ENCODE measurements at regions not wholly inside any gene's neighbourhood (a gene's known extent, or its start where the extent isn't known, plus 50 kb on each side); places are given as distances from the start of the nearest gene placed in this dataset.
"Not testable (repeated sequence)": the region's sequence is repeated elsewhere in the genome, so short reads cannot be mapped to it uniquely, and the experiment has no call there.

DNA sequence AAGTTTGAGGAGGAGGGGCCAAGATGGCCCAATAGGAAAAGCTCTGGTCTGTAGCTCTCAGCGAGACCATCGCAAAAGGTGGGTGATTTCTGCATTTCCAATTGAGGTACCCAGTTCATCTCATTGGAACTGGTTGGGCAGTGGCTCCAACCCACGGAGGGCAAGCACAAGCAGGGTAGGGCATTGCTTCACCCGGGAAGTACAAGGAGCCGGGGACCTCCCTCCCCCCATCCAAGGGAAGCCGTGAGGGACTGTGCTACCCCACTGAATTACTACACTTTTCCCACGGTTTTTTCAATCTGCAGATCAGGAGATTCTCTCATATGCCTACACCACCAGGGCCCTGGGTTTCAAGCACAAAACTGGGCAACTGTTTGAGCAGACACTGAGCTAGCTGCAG is 58.0 kb upstream of the EFCAB3 start:
- no peak for DNase-seq

DNA sequence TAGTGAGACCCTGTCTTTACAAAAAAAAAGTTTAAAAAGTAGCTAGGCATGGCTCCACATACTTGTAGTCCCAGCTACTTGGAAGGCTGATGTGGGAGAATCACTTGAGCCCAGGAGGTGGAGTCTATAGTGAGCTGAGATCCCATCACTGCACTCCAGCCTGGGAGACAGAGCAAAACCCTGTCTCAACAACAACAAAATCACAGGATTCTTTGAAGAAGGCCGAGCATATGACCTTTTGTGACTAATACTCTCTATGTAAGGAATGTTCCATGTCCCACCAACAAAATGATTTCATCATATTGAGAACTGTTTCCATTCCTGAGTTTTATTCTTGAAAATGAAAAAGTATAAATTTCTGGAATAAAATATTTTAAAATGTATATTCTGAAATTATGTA is 58.9 kb upstream of the EFCAB3 start:
- no peak for DNase-seq

DNA sequence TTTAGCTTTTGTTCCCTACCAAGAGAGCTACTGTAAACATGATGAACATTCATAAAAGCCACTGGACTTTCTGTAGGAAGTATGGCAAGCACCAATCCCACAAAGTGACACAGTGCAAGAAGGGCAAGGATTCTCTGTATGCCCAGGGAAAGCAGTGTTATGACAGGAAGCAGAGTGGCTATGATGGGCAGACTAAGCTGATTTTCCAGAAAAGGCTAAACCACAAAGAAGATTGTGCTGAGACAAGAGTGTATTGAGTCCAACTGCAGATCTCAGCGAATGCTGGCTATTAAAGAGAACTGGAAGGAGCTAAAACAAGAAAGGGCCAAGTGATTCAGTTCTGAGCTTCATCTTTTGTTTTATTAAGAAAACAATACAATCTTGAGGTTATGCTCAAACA is 60.5 kb upstream of the EFCAB3 start:
- DNase-seq = no peak

DNA sequence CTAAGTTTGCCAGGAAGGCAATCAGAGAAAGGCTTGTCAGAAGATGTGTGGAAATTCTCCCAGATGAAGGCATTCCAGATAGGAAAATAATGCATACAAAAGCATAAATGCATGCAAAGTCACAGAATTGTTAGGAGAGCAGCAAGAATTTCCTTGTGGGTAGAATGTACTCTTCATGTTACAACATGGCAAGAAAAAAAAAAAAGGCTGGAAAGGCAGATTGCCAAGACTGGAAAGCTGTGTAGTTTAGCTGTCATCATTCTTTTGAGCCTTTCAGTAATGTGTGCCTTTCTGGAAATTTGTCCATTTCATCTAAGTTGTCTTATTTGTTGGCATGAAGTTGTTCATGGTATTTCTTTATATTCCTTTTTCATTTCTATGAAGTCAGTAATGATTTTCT is 71.0 kb upstream of the EFCAB3 start:
- DNase-seq = no peak

DNA sequence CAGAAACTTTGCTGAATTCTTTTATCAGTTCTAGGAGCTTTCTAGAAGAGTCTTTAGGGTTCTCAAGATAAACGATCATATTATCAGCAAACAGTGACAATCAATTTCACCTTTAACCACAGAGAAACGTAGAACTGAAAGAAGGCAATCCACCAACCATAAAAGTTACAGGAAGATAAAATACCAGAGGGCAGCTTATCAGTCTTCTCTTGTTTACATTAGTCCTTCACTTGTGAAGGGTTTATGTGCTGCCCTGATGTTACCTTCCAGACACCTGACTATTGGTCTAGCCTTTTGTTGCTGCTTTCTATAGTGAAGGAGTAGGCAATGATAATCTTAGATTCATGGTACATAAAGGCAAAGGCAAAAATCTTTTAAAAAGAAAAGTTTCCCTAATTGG is 73.2 kb upstream of the EFCAB3 start:
- DNase-seq = no peak

DNA sequence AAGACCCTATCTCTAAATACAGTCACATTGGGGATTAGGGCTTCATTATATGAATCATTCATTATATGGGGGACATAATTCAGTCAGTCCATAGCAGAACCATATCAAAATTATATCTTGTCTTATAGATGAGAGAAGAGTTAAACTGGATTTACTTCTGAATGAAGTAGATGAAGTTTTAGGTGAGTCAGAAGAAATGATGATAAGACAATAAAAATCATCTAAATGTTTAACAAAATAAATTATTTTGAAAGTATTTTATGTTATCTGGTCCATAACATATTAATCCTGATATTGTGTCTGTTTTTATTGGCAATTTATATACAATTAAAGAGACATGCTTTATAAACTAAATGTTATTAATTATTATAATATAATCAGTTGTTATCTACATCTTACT is 76.9 kb upstream of the EFCAB3 start:
- DNase-seq = no peak

DNA sequence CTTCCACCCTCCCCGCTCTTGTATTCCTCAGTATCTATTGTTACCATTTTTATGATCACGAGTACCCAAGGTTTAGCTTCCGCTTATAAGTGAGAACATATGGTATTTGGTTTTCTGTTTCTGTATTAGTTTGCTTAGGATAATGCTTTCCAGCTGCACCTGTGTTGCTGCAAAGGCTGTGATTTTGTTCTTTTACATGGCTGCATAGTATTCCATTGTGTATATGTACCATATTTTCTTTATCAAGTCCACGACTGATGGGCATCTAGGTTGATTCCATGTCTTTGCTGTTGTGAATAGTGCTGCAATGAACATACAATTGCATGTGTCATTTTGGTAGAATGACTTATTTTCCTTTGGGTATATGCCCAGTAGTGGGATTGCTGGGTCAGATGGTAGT is 79.7 kb upstream of the EFCAB3 start:
- DNase-seq = no peak

DNA sequence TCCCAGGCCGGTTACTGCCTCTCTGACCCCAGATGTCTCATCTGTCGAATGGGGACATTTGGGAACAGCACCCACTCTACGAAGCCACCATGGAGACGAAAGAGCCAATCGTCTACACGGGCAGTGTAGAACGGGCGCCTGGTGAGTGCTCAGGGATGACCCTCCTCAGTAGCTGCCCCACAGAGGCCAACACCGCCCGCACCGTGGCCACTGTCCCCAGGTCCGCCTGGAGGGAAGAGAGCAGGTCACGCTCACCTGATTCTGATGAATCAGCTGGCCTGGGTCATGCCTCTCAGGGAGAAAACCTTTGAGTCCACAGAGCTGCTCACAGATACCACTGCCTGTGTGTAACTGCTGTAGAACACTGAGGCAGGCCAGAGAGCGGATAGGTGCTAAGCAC is 105.1 kb upstream of the EFCAB3 start:
- DNase-seq = not testable (repeated sequence)

DNA sequence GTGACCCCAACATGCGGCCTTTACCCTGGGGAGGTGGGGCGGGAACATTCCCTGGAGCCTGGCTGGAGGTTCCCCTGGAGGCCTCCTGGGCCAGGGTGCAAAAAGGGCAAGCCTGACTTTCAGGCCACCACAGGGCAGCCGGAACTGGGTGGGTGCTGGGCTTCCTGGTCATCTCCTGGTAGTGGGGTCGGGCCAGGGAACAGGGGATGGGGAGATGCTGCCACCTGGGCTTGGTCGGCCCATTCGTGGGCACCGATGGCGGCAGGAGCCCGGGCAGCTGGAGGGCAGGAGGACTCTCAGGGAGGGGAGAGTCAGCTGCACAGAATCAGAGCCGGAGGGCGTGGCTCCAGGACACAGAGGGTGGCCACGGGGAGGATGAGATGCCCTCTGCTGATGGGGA is 112.0 kb upstream of the EFCAB3 start:
- not testable (repeated sequence) for DNase-seq

DNA sequence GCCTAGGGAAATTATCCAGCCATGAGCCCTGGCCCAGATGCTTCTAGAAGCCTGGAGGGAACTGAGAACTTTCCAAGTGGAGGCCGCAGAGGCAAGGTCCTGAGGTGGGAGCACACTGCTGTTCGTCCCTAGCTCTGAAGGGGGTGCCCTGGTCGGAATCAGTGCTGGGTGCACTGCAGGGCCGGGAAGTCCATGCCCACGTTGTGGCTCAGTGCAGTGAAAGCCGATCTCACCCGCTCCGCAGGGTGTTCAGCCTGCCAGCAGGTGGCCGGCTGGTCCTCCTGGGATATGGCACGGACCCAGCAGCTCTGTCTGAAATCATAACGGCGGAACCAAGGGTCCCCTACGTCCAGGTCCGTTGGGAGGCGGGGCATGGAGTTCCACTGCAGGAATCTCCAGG is 115.4 kb upstream of the EFCAB3 start:
- DNase-seq = not testable (repeated sequence)

DNA sequence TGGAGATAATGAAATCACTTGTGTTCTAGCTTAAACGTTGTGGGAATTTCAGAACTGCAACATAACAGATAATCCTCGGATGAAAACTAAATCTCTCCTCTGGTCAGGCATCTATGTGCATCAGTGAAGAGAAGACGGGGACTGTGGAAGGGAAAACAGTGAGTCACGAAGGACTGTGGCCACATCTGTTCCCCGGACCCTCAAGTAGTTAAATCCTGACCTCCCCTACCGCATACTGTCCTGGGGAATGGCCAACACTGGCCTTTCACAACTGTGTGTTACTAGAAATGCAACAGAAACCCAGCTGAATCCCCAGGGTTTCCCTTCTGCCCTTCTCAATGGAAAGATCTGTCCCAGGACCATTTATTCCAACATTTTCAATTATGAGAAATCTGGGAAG is 124.6 kb upstream of the EFCAB3 start:
- not testable (repeated sequence) for DNase-seq

DNA sequence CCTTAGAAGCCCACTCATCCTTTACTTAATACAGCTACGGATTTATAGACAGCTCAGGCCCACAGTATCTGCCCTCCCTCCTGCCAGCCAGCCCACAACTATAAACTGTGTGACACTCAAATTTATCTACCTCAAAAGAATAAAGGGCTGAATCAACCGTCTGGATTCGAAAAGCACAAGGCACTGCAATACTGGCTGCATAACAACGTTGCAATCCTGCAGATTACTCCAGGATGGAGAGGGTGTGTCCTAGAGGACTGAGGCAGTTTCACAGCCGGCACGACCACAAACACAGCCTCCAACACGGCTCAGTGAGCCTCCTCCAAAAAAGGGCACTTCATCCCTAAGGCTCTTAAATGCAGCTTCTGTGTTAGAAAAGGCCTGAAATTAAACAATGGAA is 138.3 kb upstream of the EFCAB3 start:
- DNase-seq = not testable (repeated sequence)

DNA sequence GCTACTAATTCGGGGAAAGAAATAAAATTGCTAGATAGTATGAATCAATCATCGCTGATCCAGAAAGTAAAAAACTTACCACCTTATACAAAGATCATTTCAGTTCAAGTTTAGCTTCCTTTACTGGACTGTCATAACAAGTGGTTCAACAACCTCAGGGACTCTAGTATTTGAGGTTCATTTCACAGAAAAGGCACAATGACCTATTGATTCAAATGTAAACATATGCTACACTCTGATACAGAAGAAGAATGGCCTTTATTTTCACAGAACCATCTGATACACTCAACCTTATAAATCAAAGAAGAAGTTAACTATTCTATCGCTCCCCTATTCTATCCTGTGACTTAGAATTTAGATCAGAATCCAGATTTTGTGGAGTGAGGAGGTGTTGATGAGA is 140.8 kb upstream of the EFCAB3 start:
- not testable (repeated sequence) for DNase-seq

DNA sequence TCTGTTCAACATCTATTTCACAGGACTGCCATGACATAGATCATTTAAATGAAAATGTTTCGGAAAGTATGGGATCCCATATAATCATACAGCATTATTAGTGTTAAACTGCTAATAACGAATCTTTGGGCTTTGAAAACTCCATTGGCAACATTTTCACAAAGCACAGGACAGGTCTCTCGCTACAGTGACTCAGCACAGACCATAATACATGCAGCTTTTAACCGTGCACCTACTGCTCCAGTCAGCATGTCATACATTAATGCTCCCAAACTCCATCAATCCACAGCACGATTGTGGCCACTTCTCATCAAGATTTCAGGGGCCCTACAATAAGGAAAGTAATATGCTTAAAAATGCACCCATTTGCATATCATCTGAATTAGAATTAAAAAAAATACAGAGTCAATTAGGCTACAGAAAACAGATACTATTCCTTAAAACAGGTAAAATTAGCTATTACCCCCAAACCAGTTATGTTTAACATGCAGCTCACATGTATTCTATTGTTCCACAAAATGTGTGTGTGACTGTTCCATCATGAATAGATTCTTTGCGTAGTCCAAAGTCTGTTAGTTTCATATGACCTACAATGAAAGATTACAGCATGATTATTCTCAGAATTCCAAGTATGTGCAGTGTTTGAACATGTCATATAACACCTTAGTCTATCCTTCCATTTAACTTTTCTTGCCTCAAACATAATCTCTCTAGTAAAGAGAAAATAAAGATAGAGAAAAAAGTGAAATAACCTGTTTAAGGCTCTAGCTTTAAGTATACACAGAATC is 141.6 kb upstream of the EFCAB3 start:
- DNase-seq = not testable (repeated sequence)

DNA sequence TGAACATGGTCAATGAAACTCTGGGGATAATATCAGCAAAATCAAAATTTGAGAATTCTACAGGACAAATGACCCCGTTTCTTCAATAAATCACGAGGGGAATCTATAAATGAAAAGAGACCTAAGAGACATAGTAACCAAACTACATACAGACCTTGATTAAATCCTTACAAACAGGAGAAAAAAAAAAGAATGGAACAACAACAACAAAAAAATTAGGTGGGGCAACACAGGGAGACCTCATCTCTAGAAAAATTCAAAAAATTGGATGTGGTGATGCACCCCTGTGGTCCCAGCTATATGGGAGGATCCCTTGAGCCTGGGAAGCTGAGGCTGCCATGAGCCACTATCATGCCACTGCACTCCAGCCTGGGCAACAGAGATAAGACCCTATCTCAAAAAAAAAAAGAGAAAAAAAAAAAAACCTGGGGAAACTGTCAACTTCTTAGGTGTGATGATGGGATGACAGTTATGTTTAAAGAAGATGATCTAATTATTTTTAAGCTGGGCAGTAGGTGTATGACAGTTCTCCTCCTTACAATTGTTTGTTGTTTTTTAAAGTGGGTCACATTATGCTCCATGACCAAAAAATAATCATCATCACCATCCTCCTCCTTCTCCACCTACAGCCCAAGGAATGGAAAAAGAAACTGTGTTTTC is 146.4 kb upstream of the EFCAB3 start:
- DNase-seq = not testable (repeated sequence)

DNA sequence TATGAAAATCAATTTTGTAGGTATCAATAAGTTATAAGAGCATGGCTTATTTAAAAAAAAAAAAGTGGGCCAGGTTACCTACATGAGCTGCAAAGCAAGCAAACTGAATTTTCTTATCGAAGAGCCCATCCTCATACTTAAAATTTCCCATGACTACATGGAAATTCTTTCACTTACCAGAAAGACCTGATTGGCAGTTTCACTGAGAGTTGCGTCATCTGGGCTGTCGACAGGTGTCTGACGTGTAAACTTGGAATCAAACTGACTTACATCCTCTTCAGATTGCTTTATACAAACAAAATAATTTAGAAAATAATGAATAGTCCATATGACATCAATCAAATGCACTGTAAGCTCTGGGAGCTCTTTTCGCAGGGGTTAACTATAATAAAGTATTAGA is 149.1 kb upstream of the EFCAB3 start:
- DNase-seq = not testable (repeated sequence)

DNA sequence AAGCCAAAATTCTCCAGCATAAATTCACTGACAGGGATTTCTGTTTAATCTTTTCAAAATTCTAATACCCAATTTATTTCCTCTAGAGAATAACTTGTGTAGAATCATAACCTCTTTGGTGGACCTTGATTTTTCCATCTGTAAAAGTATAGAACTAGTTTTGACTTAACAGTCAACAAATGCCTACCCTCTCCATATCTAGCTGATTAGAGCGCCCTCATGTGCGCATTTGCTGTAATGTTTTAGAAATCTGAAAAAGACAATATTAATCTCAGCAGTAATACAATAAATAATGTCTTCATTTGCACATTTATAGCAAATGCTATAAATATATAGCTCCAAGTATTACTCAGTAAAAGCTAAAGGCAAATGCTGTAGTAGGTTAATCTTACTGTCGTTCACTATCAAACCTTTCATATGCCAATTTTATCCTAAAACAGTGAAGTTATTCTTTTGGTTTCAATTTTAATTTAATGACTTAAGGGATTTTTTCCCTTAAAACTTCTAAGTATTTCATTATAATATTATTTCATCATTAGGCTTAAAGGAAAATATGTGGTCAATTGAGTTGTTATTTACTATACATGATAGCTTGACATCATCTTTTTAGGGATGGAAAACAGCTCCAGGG is 153.6 kb upstream of the EFCAB3 start:
- DNase-seq = not testable (repeated sequence)

DNA sequence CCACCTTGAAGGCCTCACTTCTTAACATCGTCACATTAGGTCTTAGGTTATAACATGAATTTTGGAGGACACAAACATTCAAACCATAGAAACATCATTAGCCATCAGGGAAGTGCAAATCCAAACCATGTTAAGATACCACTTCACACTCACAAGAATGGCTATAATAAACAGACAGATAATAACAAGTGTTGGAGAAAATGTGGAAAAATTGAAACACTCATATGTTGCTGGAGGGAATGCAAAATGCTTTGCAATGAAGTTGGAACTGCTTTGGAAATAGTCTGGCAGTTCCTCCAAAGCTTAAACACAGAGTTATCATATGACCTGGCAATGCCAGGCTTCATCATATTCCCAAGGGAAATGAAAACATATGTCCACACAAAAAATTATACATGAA is 156.8 kb upstream of the EFCAB3 start:
- DNase-seq = not testable (repeated sequence)

DNA sequence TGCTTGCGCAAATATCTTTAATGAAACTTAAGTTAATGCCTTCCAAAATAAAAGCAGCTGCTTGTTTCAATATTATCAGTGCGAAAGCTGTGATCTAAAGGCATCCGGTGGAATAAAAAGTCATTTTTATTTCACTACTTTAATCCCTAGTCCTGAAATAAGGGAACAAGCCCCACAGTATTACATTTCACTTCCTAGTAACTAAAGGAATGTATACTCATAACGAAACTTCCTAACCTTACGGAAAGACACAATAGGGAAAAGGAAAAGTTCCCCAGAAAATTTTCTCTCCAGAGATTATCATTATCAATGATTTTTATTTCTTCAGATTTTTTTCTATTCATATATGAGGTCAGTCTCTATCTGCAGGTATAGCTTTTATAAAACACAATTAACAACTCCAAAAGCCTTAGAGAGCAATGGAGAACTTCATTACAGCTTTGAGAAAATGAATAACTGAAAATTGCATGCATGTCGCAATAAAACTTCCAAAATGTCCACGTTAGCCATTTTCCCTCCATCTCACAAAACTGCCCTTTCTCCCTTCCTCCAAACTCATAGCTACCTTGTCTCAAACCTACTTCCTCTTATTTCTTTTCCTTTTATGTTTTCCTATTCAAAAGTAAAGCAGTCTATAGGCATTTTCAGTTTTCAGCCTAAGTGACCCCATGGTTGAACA is 154.3 kb upstream of the MED13 start:
- no peak for DNase-seq

DNA sequence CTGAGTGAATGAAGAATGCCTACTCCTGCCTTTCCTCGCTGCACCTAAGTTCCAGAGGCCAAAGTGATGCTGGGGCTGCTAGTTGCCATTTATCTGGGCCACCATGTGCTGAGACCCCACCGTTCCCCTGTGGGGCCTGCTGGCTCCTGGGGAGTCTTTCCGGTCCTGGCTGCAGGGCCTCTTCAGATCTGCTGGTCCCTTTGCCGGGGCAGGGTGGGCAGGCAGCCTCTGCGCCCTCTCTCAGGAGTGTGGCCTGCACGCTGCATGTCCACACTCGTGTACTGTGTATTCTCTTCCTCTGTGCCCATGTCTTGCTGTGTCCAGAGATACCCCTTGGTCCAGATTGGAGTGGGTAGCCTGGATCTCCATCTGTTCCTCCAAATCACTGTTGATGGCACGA is 151.8 kb upstream of the MED13 start:
- no peak for DNase-seq

DNA sequence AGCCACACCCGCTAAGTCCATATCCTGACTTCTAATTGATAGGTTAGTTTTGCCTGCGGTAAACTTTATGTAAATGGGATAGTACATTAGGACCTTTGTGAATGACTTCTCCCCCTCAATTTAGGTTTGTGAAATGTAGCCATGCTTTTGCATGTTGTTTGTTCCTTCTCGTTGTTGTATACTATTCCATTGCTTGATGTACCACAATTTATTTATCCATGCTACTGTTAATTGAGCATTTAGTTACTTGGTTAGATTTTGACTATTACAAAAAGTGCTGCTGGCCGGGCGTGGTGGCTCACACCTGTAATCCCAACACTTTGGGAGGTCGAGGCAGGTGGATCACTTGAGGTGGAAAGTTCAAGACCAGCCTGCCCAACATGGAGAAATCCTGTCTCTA is 150.8 kb upstream of the MED13 start:
- DNase-seq = not testable (repeated sequence)

DNA sequence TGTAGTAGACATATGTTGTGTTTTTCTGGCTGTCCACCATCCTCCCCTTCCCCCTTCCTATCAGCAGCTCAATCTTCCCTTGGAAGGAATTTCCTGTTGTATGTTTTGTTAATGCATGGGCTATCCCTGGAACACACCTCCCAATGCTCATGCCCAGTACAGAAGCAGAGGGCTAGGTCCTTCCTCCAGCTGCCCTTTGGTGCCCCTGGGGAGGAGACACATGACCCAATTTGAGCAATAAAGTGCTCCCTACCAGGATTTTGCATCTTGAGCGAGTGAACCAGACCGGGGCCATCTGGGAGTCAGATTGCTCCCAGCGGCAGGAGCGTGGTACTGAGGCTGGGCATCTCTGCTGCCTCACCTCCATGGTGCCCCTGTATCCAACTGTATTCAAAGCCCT is 141.5 kb upstream of the MED13 start:
- DNase-seq = no peak

DNA sequence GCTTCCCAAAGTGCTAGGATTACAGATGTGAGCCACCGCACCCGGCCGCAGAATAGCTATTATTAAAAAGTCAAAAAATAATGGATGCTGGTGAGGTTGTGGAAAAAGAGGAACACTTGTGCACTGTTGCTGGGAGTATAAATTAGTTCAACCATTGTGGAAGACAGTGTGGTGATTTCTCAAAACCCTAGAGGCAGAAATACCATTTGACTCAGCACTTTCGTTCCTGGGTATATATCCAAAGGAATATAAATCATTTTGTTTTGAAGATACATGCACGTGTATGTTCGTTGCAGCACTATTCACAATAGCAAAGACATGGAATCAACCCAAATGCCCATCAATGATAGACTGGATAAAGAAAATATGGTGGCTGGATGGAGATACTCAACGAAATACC is 132.1 kb upstream of the MED13 start:
- DNase-seq = not testable (repeated sequence)
